Mesenchymal stem cell (in vitro differentiated cells and primary cell): ENCODE measurements at regions not wholly inside any gene's neighbourhood (a gene's known extent, or its start where the extent isn't known, plus 50 kb on each side); places are given as distances from the start of the nearest gene placed in this dataset.

Source experiments
- DNase-seq: peaks from one replicate; pipeline ENCODE4 v3.0.0-alpha.2; 2013
- H2AFZ ChIP-seq: one replicate; pipeline ENCODE4 v1.6.1; 2013; ENCODE audit warnings: low read depth, mild to moderate bottlenecking, control low read depth, inconsistent platforms, low read length, moderate library complexity
- H2AK5ac ChIP-seq: 2 replicates; pipeline ENCODE4 v1.6.1; 2013; ENCODE audit warnings: low read length, moderate library complexity, mild to moderate bottlenecking, inconsistent platforms; ENCODE audit not compliant: severe bottlenecking
- H2BK120ac ChIP-seq: one replicate; pipeline ENCODE4 v1.6.1; 2013; ENCODE audit warnings: low read depth, mild to moderate bottlenecking, inconsistent platforms, low read length, moderate library complexity
- H2BK12ac ChIP-seq, 2 experiments: one replicate each; pipeline ENCODE4 v1.6.1; 2013; ENCODE audit warnings: inconsistent platforms in 2 of 2, low read length in 2 of 2, mild to moderate bottlenecking in 2 of 2, moderate library complexity in 2 of 2, control low read depth in 1 of 2
- H2BK15ac ChIP-seq: one replicate; pipeline ENCODE4 v1.6.1; 2013; ENCODE audit warnings: mild to moderate bottlenecking, low read depth, inconsistent platforms; ENCODE audit not compliant: poor library complexity, severe bottlenecking
- H2BK5ac ChIP-seq: 2 replicates; pipeline ENCODE4 v1.6.1; 2013; ENCODE audit warnings: low read depth, mild to moderate bottlenecking, low read length, control low read depth, inconsistent platforms; ENCODE audit not compliant: poor library complexity, severe bottlenecking
- H3K14ac ChIP-seq, 2 experiments: one replicate each; pipeline ENCODE4 v1.6.1; 2013; ENCODE audit warnings: inconsistent platforms in 2 of 2, low read length in 2 of 2, control low read depth in 1 of 2, mild to moderate bottlenecking in 1 of 2, moderate library complexity in 1 of 2
- H3K18ac ChIP-seq, 2 experiments: one replicate each; pipeline ENCODE4 v1.6.1; 2013; ENCODE audit warnings: inconsistent platforms in 2 of 2, low read length in 2 of 2, control low read depth in 1 of 2, low read depth in 1 of 2, mild to moderate bottlenecking in 1 of 2
- H3K23ac ChIP-seq, 2 experiments: one replicate each; pipeline ENCODE4 v1.6.1; 2013; ENCODE audit warnings: inconsistent platforms in 2 of 2, low read length in 2 of 2, mild to moderate bottlenecking in 2 of 2, moderate library complexity in 2 of 2, control low read depth in 1 of 2
- H3K27ac ChIP-seq: 2 replicates; pipeline ENCODE4 v1.5.1; 2013; ENCODE audit warnings: mild to moderate bottlenecking, moderate library complexity, low read length, control low read depth, inconsistent platforms; ENCODE audit not compliant: poor library complexity, severe bottlenecking
- H3K27me3 ChIP-seq, 2 experiments: 2 replicates each; pipeline versions ENCODE4 v1.6.1 to v1.7.0; 2013; ENCODE audit warnings: low read length in 2 of 2, mild to moderate bottlenecking in 2 of 2, moderate library complexity in 2 of 2, control low read depth in 1 of 2, inconsistent platforms in 1 of 2; ENCODE audit not compliant: control insufficient read depth in 1 of 2, insufficient read depth in 1 of 2
- H3K36me3 ChIP-seq, 2 experiments: 2 replicates each; pipeline versions ENCODE4 v1.6.1 to v1.7.0; 2013; ENCODE audit warnings: low read length in 2 of 2, control low read depth in 1 of 2, inconsistent platforms in 1 of 2, low read depth in 1 of 2, mild to moderate bottlenecking in 1 of 2; ENCODE audit not compliant: insufficient read depth in 2 of 2, control insufficient read depth in 1 of 2
- H3K4ac ChIP-seq, 2 experiments: one replicate each; pipeline ENCODE4 v1.6.1; 2013; ENCODE audit warnings: inconsistent platforms in 2 of 2, low read length in 2 of 2, mild to moderate bottlenecking in 2 of 2, moderate library complexity in 2 of 2, control low read depth in 1 of 2, low read depth in 1 of 2
- H3K4me1 ChIP-seq: 2 replicates; pipeline ENCODE4 v1.6.1; 2013; ENCODE audit warnings: low read depth, low read length, control low read depth; ENCODE audit not compliant: control insufficient read depth, insufficient read depth
- H3K4me2 ChIP-seq: 2 replicates; pipeline ENCODE4 v1.6.1; 2013; ENCODE audit warnings: low read length, mild to moderate bottlenecking, inconsistent platforms; ENCODE audit not compliant: poor library complexity, severe bottlenecking
- H3K4me3 ChIP-seq, 2 experiments: 2 replicates each; pipeline versions ENCODE4 v1.5.1 to v1.7.0; 2013; ENCODE audit warnings: low read length in 2 of 2, mild to moderate bottlenecking in 2 of 2, control low read depth in 1 of 2, low read depth in 1 of 2; ENCODE audit not compliant: insufficient read depth in 1 of 2
- H3K79me1 ChIP-seq: replicated peaks from 2 replicates; pipeline ENCODE4 v1.6.1; 2013; ENCODE audit warnings: mild to moderate bottlenecking, control low read depth, low read length, inconsistent platforms; ENCODE audit not compliant: poor library complexity, severe bottlenecking
- H3K9ac ChIP-seq: 2 replicates; pipeline ENCODE4 v1.7.0; 2013; ENCODE audit warnings: mild to moderate bottlenecking, low read length, moderate library complexity
- H3K9me3 ChIP-seq: 2 replicates; pipeline ENCODE4 v1.7.0; 2013; ENCODE audit warnings: mild to moderate bottlenecking, low read length; ENCODE audit not compliant: control insufficient read depth
- H4K8ac ChIP-seq: one replicate; pipeline ENCODE4 v1.6.1; 2013; ENCODE audit warnings: inconsistent platforms, mild to moderate bottlenecking, low read length, moderate library complexity
- H4K91ac ChIP-seq: one replicate; pipeline ENCODE4 v1.6.1; 2013; ENCODE audit warnings: mild to moderate bottlenecking, low read length, inconsistent platforms
- WGBS: methylation state at CpG from one replicate; pipeline ENCODE4 v1.1.7; 2013; ENCODE audit warnings: mixed read lengths; 5-methylcytosine and 5-hydroxymethylcytosine counted together

GRCh38 chr5:110264661-110265060 lies 461.8 kb downstream of the TMEM232 start:
- H3K27ac ChIP-seq: no peak overlapping the region
- H3K4ac ChIP-seq: no peak overlapping the region
- H4K8ac ChIP-seq: no peak overlapping the region
- H3K27me3 ChIP-seq: no peaks in the 10 kb centered on the region
- no peak overlapping the region for H3K4me2 ChIP-seq
- no peaks in the 10 kb centered on the region for H3K79me1 ChIP-seq
- H3K9ac ChIP-seq: no peak overlapping the region
- H2BK5ac ChIP-seq: no peak overlapping the region
- no peak overlapping the region for H2BK120ac ChIP-seq
- no peak overlapping the region for H3K4me3 ChIP-seq
- H2BK12ac ChIP-seq: no peak overlapping the region
- H2BK15ac ChIP-seq: no peak overlapping the region
- H3K9me3 ChIP-seq: no peaks in the 10 kb centered on the region
- no peaks in the 10 kb centered on the region for H3K4me1 ChIP-seq
- H3K18ac ChIP-seq: no peak overlapping the region
- no peak overlapping the region for H2AFZ ChIP-seq
- no peak for DNase-seq
- H2AK5ac ChIP-seq: no peak overlapping the region
- H3K23ac ChIP-seq: no peak overlapping the region
- H4K91ac ChIP-seq: no peak overlapping the region
- H3K14ac ChIP-seq: no peak overlapping the region
- no CpG with 5 or more reads among the region's 1 CpG for WGBS
- H3K36me3 ChIP-seq: no peaks in the 10 kb centered on the region

- no peak overlapping the region for H3K4me3 ChIP-seq
- H2AK5ac ChIP-seq: no peak overlapping the region
- no peak overlapping the region for H3K4ac ChIP-seq
- H2BK15ac ChIP-seq: no peak overlapping the region
- no peaks in the 10 kb centered on the region for H3K79me1 ChIP-seq
- 100% methylated on average over 1 of the region's 2 CpGs for WGBS
- H3K9me3 ChIP-seq: no peaks in the 10 kb centered on the region
- H3K36me3 ChIP-seq: no peaks in the 10 kb centered on the region
- no peaks in the 10 kb centered on the region for H3K4me1 ChIP-seq
- no peak overlapping the region for H3K23ac ChIP-seq
- no peak overlapping the region for H4K8ac ChIP-seq
- H3K9ac ChIP-seq: no peak overlapping the region
- H3K27me3 ChIP-seq: no peaks in the 10 kb centered on the region
- DNase-seq: no peak
- no peak overlapping the region for H2BK120ac ChIP-seq
- no peak overlapping the region for H2BK5ac ChIP-seq
- no peak overlapping the region for H3K14ac ChIP-seq
- no peak overlapping the region for H2AFZ ChIP-seq
- H2BK12ac ChIP-seq: no peak overlapping the region
- no peak overlapping the region for H4K91ac ChIP-seq
- H3K27ac ChIP-seq: no peak overlapping the region
- no peak overlapping the region for H3K4me2 ChIP-seq
- H3K18ac ChIP-seq: no peak overlapping the region
Observed at GRCh38 chr5:110265162-110265561, 461.3 kb downstream of the TMEM232 start.

GRCh38 chr5:110267714-110268113 lies 458.8 kb downstream of the TMEM232 start:
- H3K9ac ChIP-seq: no peak overlapping the region
- H4K8ac ChIP-seq: no peak overlapping the region
- 94% methylated on average over 9 of the region's 9 CpGs for whole genome bisulfite sequencing
- no peaks in the 10 kb centered on the region for H3K4me1 ChIP-seq
- H3K18ac ChIP-seq: no peak overlapping the region
- no peak overlapping the region for H4K91ac ChIP-seq
- H3K14ac ChIP-seq: no peak overlapping the region
- H2AK5ac ChIP-seq: no peak overlapping the region
- no peak overlapping the region for H3K4ac ChIP-seq
- H3K23ac ChIP-seq: no peak overlapping the region
- no peak overlapping the region for H2BK5ac ChIP-seq
- H3K4me2 ChIP-seq: no peak overlapping the region
- no peak overlapping the region for H3K27ac ChIP-seq
- H3K27me3 ChIP-seq: no peaks in the 10 kb centered on the region
- no peak overlapping the region for H2BK15ac ChIP-seq
- no peak overlapping the region for H2BK120ac ChIP-seq
- no peak overlapping the region for H2AFZ ChIP-seq
- no peak overlapping the region for H2BK12ac ChIP-seq
- no peaks in the 10 kb centered on the region for H3K79me1 ChIP-seq
- no peaks in the 10 kb centered on the region for H3K36me3 ChIP-seq
- no peak overlapping the region for H3K4me3 ChIP-seq
- no peak for DNase-seq
- H3K9me3 ChIP-seq: no peaks in the 10 kb centered on the region

DNA sequence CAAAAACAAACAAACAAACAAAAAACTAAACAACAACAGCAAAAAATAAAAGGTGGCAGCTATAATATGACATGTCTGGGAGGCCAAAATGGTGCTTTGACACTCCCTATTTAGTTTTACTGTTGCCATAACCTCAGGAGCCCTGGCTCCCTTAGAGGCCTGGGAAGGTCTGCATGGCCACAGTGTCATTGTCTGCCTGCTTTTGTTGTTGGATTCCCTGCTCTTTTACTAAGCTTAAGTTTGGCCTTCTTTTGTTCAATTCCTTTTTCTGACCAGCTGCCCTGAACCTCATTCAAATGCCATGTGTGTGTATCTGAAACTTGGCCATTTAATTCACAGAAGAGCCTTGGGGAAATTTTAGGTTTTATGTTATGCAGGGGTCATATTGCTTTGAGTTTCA lies 458.2 kb downstream of the TMEM232 start:
- Histone ChIP-seq H3K27me3 (no peaks in the 10 kb centered on the region), H2AK5ac (no peak overlapping the region), H3K27ac (no peak overlapping the region), H3K4me3 (no peak overlapping the region), H2BK15ac (no peak overlapping the region), H2BK5ac (no peak overlapping the region), H3K4ac (no peak overlapping the region), H3K23ac (no peak overlapping the region), H4K91ac (no peak overlapping the region), H4K8ac (no peak overlapping the region), H3K14ac (no peak overlapping the region), H2BK12ac (no peak overlapping the region), H3K4me1 (no peaks in the 10 kb centered on the region), H3K9me3 (no peaks in the 10 kb centered on the region), H3K36me3 (no peaks in the 10 kb centered on the region), H3K18ac (no peak overlapping the region), H3K79me1 (no peaks in the 10 kb centered on the region), H2BK120ac (no peak overlapping the region), H3K9ac (no peak overlapping the region), H3K4me2 (no peak overlapping the region), H2AFZ (no peak overlapping the region)
- DNase-seq: no peak
